Fibroblast of peridontal ligament (primary cell): ENCODE measurements at regions not wholly inside any gene's neighbourhood (a gene's known extent, or its start where the extent isn't known, plus 50 kb on each side); places are given as distances from the start of the nearest gene placed in this dataset.
"Not testable (repeated sequence)": the region's sequence is repeated elsewhere in the genome, so short reads cannot be mapped to it uniquely, and the experiment has no call there.

Experiments used
- DNase-seq: peaks from one replicate; pipeline ENCODE4 v3.0.0-alpha.2; 2010; ENCODE audit errors: extremely low read depth

- DNase-seq, result no peak
Measured at GRCh38 chr14:28243600-28243999, 523.0 kb upstream of the FOXG1 start.

GRCh38 chr14:28245216-28245615, 521.4 kb upstream of the FOXG1 start:
- DNase-seq, result no peak

- DNase-seq, result no peak
Measured at GRCh38 chr14:28247491-28247890, 519.1 kb upstream of the FOXG1 start.

GRCh38 chr14:28252124-28252523, 514.5 kb upstream of the FOXG1 start:
- DNase-seq, result not testable (repeated sequence)

GRCh38 chr14:28254768-28255167, 511.8 kb upstream of the FOXG1 start:
- no peak for DNase-seq

GRCh38 chr14:28264306-28264705, 502.3 kb upstream of the FOXG1 start:
- DNase-seq, result no peak

GRCh38 chr14:28272270-28272669, 494.3 kb upstream of the FOXG1 start:
- DNase-seq, result no peak

GRCh38 chr14:28280530-28280929, 486.1 kb upstream of the FOXG1 start:
- no peak for DNase-seq

- DNase-seq, result no peak
Measured at GRCh38 chr14:28280997-28281598, 485.5 kb upstream of the FOXG1 start.

GRCh38 chr14:28284546-28285300, 481.9 kb upstream of the FOXG1 start:
- DNase-seq, result no peak

- peak; percentile 43 for DNase-seq
Measured at GRCh38 chr14:28294834-28295440, 471.6 kb upstream of the FOXG1 start.

- DNase-seq, result no peak
Measured at GRCh38 chr14:28297559-28297958, 469.0 kb upstream of the FOXG1 start.

- DNase-seq, result peak; percentile 22
Measured at GRCh38 chr14:28298156-28298555, 468.4 kb upstream of the FOXG1 start.

GRCh38 chr14:28299227-28299626, 467.4 kb upstream of the FOXG1 start:
- DNase-seq, result no peak

- no peak for DNase-seq
Measured at GRCh38 chr14:28300356-28300755, 466.2 kb upstream of the FOXG1 start.

GRCh38 chr14:28301179-28301578, 465.4 kb upstream of the FOXG1 start:
- DNase-seq, result no peak

- no peak for DNase-seq
Measured at GRCh38 chr14:28303248-28303647, 463.3 kb upstream of the FOXG1 start.

GRCh38 chr14:28305938-28306337, 460.6 kb upstream of the FOXG1 start:
- DNase-seq, result no peak

- no peak for DNase-seq
Measured at GRCh38 chr14:28307506-28307905, 459.1 kb upstream of the FOXG1 start.

GRCh38 chr14:28308734-28309133, 457.9 kb upstream of the FOXG1 start:
- DNase-seq, result peak; percentile 32

GRCh38 chr14:28317890-28318675, 448.5 kb upstream of the FOXG1 start:
- not testable (repeated sequence) for DNase-seq
